HEK293 (cell line): ENCODE measurements at regions not wholly inside any gene's neighbourhood (a gene's known extent, or its start where the extent isn't known, plus 50 kb on each side); places are given as distances from the start of the nearest gene placed in this dataset.

ENCODE experiments used
- CTCF ChIA-PET: fragments of 350-600 bp; formaldehyde crosslinking; extraction: SDS; loops from one replicate; lab custom pipeline; 2021; ENCODE audit warnings: antibody characterized with exemption; lab: Yijun Ruan, JAX
- POLR2A ChIA-PET: fragments of 300-600 bp; formaldehyde crosslinking; extraction: SDS; loops from one replicate; lab custom pipeline; 2020; ENCODE audit warnings: antibody characterized with exemption, inconsistent platforms; lab: Yijun Ruan, JAX
- H3K27ac ChIP-seq: fragments of 200-500 bp; sonication (Bioruptor generic); 2 replicates; pipeline ENCODE4 v1.5.1; 2014; ENCODE audit warnings: low read depth, low read length, control low read depth, inconsistent platforms; ENCODE audit errors: extremely low read depth
- H3K36me3 ChIP-seq, 2 experiments: fragments of 200-500 bp in 1 of 2; sonication (Bioruptor generic) in 1 of 2; 1 replicate in 1 of 2; 2 replicates in 1 of 2; pipeline ENCODE4 v1.5.1; 2014 to 2017; ENCODE audit warnings: inconsistent platforms in 2 of 2, low read length in 2 of 2; ENCODE audit not compliant: control insufficient read depth in 2 of 2, insufficient read depth in 1 of 2
- H3K4me1 ChIP-seq: fragments of 200-500 bp; sonication (Bioruptor generic); 2 replicates; pipeline ENCODE4 v1.5.1; 2014; ENCODE audit warnings: mild to moderate bottlenecking, low read length, inconsistent platforms; ENCODE audit not compliant: control insufficient read depth, insufficient read depth
- H3K4me3 ChIP-seq: 2 replicates; pipeline ENCODE4 v1.5.1; 2011; ENCODE audit warnings: low read depth, mild to moderate bottlenecking, control low read depth, low read length, moderate library complexity
- H3K9me3 ChIP-seq: fragments of 200-500 bp; sonication (Bioruptor generic); 2 replicates; pipeline ENCODE4 v1.5.1; 2014; ENCODE audit warnings: low read depth, low read length, inconsistent platforms; ENCODE audit not compliant: control insufficient read depth, insufficient read depth
- GFI1B ChIP-seq: fragments of 450-650 bp; formaldehyde crosslinking; IDR thresholded peaks from 2 replicates; pipeline ENCODE4 v1.5.1; 2016; ENCODE audit warnings: missing biosample characterization, missing genetic modification characterization
- MYNN ChIP-seq: fragments of 450-650 bp; formaldehyde crosslinking; IDR thresholded peaks from 2 replicates; pipeline ENCODE4 v1.5.1; 2016; ENCODE audit warnings: missing biosample characterization, missing genetic modification characterization, borderline replicate concordance
- SP3 ChIP-seq: fragments of 450-650 bp; formaldehyde crosslinking; IDR thresholded peaks from 2 replicates; pipeline ENCODE4 v1.5.1; 2016; ENCODE audit warnings: missing biosample characterization, missing genetic modification characterization
- TRIM28 ChIP-seq: IDR thresholded peaks from 2 replicates; pipeline ENCODE4 v1.6.1; 2011; ENCODE audit warnings: low read length, control low read depth, borderline replicate concordance
- ZNF114 ChIP-seq: fragments of 450-650 bp; formaldehyde crosslinking; IDR thresholded peaks from 2 replicates; pipeline ENCODE4 v1.5.0; 2017; ENCODE audit warnings: missing biosample characterization, missing genetic modification characterization
- ZNF169 ChIP-seq: fragments of 450-650 bp; formaldehyde crosslinking; IDR thresholded peaks from 2 replicates; pipeline ENCODE4 v1.5.1; 2016; ENCODE audit warnings: missing biosample characterization, missing genetic modification characterization
- ZNF174 ChIP-seq: fragments of 450-650 bp; formaldehyde crosslinking; IDR thresholded peaks from 2 replicates; pipeline ENCODE4 v1.5.0; 2017; ENCODE audit warnings: missing biosample characterization, mild to moderate bottlenecking, missing genetic modification characterization
- ZNF239 ChIP-seq: fragments of 450-650 bp; formaldehyde crosslinking; IDR thresholded peaks from 2 replicates; pipeline ENCODE4 v1.5.1; 2016; ENCODE audit warnings: missing biosample characterization, missing genetic modification characterization
- ZNF248 ChIP-seq: fragments of 450-650 bp; formaldehyde crosslinking; IDR thresholded peaks from 2 replicates; pipeline ENCODE4 v1.5.1; 2017; ENCODE audit warnings: missing biosample characterization, missing genetic modification characterization
- ZNF37A ChIP-seq: fragments of 450-650 bp; IDR thresholded peaks from 2 replicates; pipeline ENCODE4 v1.5.1; 2018; ENCODE audit warnings: missing biosample characterization, missing genetic modification characterization
- ZNF391 ChIP-seq: fragments of 450-650 bp; formaldehyde crosslinking; IDR thresholded peaks from 2 replicates; pipeline ENCODE4 v1.5.1; 2016; ENCODE audit warnings: low read depth, missing biosample characterization, missing genetic modification characterization, borderline replicate concordance
- ZNF514 ChIP-seq: fragments of 450-650 bp; formaldehyde crosslinking; IDR thresholded peaks from 2 replicates; pipeline ENCODE4 v1.5.1; 2016; ENCODE audit warnings: missing biosample characterization, missing genetic modification characterization
- ZNF560 ChIP-seq: fragments of 450-650 bp; formaldehyde crosslinking; IDR thresholded peaks from 2 replicates; pipeline ENCODE4 v1.5.1; 2017; ENCODE audit warnings: missing biosample characterization, missing genetic modification characterization, borderline replicate concordance
- ZNF585B ChIP-seq: fragments of 450-650 bp; formaldehyde crosslinking; IDR thresholded peaks from 2 replicates; pipeline ENCODE4 v1.5.1; 2016; ENCODE audit warnings: missing biosample characterization, missing genetic modification characterization
- ZNF747 ChIP-seq: fragments of 450-650 bp; formaldehyde crosslinking; IDR thresholded peaks from 2 replicates; pipeline ENCODE4 v1.5.1; 2016; ENCODE audit warnings: missing biosample characterization, missing genetic modification characterization
- TF ChIP-seq, protein P1 (sequence below): fragments of 450-650 bp; formaldehyde crosslinking; conservative IDR thresholded peaks from 2 replicates; pipeline ENCODE4 v1.5.1; 2016; ENCODE audit warnings: low read depth, missing biosample characterization, missing genetic modification characterization
- TF ChIP-seq, protein P2 (sequence below): fragments of 450-650 bp; formaldehyde crosslinking; IDR thresholded peaks from 2 replicates; pipeline ENCODE4 v1.5.1; 2017; ENCODE audit warnings: missing biosample characterization, missing genetic modification characterization
- TF ChIP-seq, protein P3 (sequence below): fragments of 450-650 bp; formaldehyde crosslinking; IDR thresholded peaks from 2 replicates; pipeline ENCODE4 v1.5.1; 2017; ENCODE audit warnings: missing biosample characterization, missing genetic modification characterization
- TF ChIP-seq, protein P4 (sequence below): fragments of 450-650 bp; IDR thresholded peaks from 2 replicates; pipeline ENCODE4 v1.5.1; 2018; ENCODE audit warnings: missing biosample characterization, missing genetic modification characterization
- TF ChIP-seq, protein P5 (sequence below): fragments of 450-650 bp; formaldehyde crosslinking; IDR thresholded peaks from 2 replicates; pipeline ENCODE4 v1.5.1; 2016; ENCODE audit warnings: missing biosample characterization, missing genetic modification characterization

DNA sequence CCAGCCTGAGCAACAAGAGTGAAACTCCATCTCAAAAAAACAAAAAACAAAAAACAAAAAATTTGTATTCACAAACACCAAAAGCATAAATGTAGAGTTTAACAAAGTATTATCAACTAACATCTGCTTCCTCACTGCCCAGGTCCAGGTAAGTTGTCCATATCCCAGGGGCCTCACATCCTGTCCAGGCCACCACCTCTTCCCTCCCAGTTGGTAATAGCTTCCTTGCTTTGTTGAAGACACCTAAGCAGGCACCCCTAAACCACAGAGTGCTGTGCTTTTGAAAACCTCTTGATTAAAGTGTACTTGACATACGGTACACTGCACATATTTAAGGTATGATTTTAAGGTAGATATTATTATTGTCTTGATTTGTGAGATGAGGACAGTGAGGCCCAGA is 299.8 kb downstream of the SHQ1 start (continued):
- TF ChIP-seq, protein P1, sequence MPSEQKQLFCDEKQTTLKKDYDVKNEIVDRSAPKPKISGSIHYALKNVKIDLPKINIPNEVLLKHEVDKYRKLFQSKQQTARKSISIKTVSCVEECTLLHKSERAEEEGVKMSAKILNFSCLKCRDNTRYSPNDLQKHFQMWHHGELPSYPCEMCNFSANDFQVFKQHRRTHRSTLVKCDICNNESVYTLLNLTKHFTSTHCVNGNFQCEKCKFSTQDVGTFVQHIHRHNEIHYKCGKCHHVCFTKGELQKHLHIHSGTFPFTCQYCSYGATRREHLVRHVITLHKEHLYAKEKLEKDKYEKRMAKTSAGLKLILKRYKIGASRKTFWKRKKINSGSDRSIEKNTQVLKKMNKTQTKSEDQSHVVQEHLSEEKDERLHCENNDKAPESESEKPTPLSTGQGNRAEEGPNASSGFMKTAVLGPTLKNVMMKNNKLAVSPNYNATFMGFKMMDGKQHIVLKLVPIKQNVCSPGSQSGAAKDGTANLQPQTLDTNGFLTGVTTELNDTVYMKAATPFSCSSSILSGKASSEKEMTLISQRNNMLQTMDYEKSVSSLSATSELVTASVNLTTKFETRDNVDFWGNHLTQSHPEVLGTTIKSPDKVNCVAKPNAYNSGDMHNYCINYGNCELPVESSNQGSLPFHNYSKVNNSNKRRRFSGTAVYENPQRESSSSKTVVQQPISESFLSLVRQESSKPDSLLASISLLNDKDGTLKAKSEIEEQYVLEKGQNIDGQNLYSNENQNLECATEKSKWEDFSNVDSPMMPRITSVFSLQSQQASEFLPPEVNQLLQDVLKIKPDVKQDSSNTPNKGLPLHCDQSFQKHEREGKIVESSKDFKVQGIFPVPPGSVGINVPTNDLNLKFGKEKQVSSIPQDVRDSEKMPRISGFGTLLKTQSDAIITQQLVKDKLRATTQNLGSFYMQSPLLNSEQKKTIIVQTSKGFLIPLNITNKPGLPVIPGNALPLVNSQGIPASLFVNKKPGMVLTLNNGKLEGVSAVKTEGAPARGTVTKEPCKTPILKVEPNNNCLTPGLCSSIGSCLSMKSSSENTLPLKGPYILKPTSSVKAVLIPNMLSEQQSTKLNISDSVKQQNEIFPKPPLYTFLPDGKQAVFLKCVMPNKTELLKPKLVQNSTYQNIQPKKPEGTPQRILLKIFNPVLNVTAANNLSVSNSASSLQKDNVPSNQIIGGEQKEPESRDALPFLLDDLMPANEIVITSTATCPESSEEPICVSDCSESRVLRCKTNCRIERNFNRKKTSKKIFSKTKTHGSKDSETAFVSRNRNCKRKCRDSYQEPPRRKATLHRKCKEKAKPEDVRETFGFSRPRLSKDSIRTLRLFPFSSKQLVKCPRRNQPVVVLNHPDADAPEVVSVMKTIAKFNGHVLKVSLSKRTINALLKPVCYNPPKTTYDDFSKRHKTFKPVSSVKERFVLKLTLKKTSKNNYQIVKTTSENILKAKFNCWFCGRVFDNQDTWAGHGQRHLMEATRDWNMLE = no peak
- no peak for TF ChIP-seq ZNF239 (tag by site-specific recombination)

DNA sequence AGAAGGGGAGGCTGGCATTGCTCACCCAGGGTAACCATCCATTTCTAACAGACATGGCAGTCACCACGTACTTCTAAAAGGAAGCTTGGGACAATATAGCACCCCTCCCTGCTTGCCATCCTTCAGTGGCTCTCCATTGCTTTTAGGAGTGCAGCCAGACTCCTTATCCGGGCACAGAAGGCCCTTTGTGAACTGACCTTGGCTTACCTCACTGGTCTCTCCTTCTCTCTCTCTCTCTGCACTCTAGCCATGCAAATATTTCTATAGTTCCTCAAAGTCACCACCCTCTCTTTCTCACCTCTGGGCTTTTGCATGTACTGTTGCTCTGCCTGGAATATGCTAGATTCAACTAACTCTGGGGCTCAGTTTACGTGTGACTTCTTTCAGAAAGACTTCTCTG is 301.1 kb downstream of the SHQ1 start:
- Histone ChIP-seq H3K27ac (no peak overlapping the region), H3K36me3 (no peaks in the 10 kb centered on the region), H3K4me1 (no peaks in the 10 kb centered on the region), H3K9me3 (no peaks in the 10 kb centered on the region), H3K4me3 (no peak overlapping the region)
- ChIA-PET CTCF (no interaction called here), POLR2A (no interaction called here)
- no peak for TF ChIP-seq ZNF114 (tag by site-specific recombination)

DNA sequence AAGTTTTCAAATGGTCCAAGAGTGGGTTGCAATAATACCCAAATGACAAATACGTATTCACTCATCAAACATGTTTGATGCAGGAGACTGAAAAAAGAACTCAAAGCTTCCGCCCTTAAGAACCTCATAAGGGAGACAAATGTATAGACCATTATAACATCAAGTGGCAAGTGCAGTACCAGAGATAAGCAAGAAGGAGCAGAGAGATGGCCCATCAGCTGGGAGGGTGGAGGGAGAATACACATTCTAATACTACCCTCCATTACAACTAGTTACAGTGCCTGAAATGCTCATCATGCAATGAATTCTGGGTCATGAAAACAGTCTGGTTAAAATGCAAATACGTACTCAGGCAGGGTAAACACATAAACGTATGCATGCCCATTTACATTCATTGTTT is 304.0 kb downstream of the SHQ1 start:
- Histone ChIP-seq H3K36me3 (no peaks in the 10 kb centered on the region), H3K4me1 (no peaks in the 10 kb centered on the region), H3K27ac (no peak overlapping the region), H3K4me3 (no peak overlapping the region), H3K9me3 (no peaks in the 10 kb centered on the region)
- CTCF ChIA-PET = no interaction called here
- POLR2A ChIA-PET = no interaction called here
- TF ChIP-seq, protein P2, sequence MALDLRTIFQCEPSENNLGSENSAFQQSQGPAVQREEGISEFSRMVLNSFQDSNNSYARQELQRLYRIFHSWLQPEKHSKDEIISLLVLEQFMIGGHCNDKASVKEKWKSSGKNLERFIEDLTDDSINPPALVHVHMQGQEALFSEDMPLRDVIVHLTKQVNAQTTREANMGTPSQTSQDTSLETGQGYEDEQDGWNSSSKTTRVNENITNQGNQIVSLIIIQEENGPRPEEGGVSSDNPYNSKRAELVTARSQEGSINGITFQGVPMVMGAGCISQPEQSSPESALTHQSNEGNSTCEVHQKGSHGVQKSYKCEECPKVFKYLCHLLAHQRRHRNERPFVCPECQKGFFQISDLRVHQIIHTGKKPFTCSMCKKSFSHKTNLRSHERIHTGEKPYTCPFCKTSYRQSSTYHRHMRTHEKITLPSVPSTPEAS (tag by site-specific recombination) = no peak
- TF ChIP-seq, protein P3, sequence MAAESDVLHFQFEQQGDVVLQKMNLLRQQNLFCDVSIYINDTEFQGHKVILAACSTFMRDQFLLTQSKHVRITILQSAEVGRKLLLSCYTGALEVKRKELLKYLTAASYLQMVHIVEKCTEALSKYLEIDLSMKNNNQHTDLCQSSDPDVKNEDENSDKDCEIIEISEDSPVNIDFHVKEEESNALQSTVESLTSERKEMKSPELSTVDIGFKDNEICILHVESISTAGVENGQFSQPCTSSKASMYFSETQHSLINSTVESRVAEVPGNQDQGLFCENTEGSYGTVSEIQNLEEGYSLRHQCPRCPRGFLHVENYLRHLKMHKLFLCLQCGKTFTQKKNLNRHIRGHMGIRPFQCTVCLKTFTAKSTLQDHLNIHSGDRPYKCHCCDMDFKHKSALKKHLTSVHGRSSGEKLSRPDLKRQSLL = no peak
- TF ChIP-seq MYNN (tag by site-specific recombination) = no peak
- no peak for TF ChIP-seq ZNF174 (tag by site-specific recombination)
- TF ChIP-seq ZNF391 = no peak
- no peak for TF ChIP-seq ZNF560 (tag by site-specific recombination)
- no peak for TF ChIP-seq ZNF169 (tag by site-specific recombination)
- no peak for TF ChIP-seq GFI1B (tag by site-specific recombination)
- TF ChIP-seq, protein P4, sequence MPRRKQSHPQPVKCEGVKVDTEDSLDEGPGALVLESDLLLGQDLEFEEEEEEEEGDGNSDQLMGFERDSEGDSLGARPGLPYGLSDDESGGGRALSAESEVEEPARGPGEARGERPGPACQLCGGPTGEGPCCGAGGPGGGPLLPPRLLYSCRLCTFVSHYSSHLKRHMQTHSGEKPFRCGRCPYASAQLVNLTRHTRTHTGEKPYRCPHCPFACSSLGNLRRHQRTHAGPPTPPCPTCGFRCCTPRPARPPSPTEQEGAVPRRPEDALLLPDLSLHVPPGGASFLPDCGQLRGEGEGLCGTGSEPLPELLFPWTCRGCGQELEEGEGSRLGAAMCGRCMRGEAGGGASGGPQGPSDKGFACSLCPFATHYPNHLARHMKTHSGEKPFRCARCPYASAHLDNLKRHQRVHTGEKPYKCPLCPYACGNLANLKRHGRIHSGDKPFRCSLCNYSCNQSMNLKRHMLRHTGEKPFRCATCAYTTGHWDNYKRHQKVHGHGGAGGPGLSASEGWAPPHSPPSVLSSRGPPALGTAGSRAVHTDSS (tag by site-specific recombination) = no peak
- TF ChIP-seq TRIM28 = no peak
- no peak for TF ChIP-seq ZNF37A
- no peak for TF ChIP-seq ZNF747 (tag by site-specific recombination)
- TF ChIP-seq ZNF585B = no peak
- no peak for TF ChIP-seq ZNF514 (tag by site-specific recombination)
- no peak for TF ChIP-seq SP3 (tag by site-specific recombination)
- TF ChIP-seq ZNF248 (tag by site-specific recombination) = no peak
- TF ChIP-seq, protein P5, sequence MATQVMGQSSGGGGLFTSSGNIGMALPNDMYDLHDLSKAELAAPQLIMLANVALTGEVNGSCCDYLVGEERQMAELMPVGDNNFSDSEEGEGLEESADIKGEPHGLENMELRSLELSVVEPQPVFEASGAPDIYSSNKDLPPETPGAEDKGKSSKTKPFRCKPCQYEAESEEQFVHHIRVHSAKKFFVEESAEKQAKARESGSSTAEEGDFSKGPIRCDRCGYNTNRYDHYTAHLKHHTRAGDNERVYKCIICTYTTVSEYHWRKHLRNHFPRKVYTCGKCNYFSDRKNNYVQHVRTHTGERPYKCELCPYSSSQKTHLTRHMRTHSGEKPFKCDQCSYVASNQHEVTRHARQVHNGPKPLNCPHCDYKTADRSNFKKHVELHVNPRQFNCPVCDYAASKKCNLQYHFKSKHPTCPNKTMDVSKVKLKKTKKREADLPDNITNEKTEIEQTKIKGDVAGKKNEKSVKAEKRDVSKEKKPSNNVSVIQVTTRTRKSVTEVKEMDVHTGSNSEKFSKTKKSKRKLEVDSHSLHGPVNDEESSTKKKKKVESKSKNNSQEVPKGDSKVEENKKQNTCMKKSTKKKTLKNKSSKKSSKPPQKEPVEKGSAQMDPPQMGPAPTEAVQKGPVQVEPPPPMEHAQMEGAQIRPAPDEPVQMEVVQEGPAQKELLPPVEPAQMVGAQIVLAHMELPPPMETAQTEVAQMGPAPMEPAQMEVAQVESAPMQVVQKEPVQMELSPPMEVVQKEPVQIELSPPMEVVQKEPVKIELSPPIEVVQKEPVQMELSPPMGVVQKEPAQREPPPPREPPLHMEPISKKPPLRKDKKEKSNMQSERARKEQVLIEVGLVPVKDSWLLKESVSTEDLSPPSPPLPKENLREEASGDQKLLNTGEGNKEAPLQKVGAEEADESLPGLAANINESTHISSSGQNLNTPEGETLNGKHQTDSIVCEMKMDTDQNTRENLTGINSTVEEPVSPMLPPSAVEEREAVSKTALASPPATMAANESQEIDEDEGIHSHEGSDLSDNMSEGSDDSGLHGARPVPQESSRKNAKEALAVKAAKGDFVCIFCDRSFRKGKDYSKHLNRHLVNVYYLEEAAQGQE (tag by site-specific recombination) = no peak
